Astrocyte of the spinal cord (primary cell): ENCODE measurements at regions not wholly inside any gene's neighbourhood (a gene's known extent, or its start where the extent isn't known, plus 50 kb on each side); places are given as distances from the start of the nearest gene placed in this dataset.
A peak's percentile ranks its signal among the peaks of the same experiment; 100 is the strongest.

ENCODE experiments used
- DNase-seq: peaks from one replicate; pipeline ENCODE4 v3.0.0; 2011; ENCODE audit warnings: low read depth, low spot score
- H3K4me3 ChIP-seq: 2 replicates; pipeline ENCODE4 v1.5.1; 2011; ENCODE audit warnings: low read depth, mild to moderate bottlenecking, low read length, moderate library complexity
- in situ Hi-C: cut with HindIII; loops from 2 replicates; pipeline ENCODE4 v1.10.0; 2017; ENCODE audit warnings: low sequenced_read_pairs
- TF ChIP-seq, protein P1 (sequence below): IDR thresholded peaks from 2 replicates; pipeline ENCODE4 v1.5.1; 2012; ENCODE audit warnings: low read depth, mild to moderate bottlenecking, low read length, inconsistent platforms

DNA sequence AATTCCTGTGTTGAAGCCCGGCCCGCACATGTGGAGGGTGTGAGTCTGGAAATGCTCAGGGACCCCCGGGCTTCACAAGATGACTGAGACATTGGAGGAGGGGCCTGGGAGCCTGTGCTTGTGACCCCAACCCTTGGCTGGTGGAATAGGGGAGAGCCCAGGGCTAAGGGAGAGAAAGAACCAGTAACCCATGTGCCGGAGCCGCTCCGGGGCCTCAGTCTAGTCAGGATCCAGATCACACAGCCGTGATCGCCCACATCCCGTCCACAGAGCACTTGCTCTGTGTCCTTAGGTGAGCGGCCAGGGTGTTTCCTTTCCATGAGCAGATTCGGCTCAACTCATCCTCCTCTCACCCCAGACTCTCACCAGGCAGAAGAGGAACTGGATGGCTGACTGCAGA, 152.3 kb upstream of the RPS6KA2 start:
- in situ Hi-C loops = no loop called here
- no peak overlapping the region for H3K4me3 ChIP-seq
- no peak for DNase-seq
- TF ChIP-seq, protein P1, sequence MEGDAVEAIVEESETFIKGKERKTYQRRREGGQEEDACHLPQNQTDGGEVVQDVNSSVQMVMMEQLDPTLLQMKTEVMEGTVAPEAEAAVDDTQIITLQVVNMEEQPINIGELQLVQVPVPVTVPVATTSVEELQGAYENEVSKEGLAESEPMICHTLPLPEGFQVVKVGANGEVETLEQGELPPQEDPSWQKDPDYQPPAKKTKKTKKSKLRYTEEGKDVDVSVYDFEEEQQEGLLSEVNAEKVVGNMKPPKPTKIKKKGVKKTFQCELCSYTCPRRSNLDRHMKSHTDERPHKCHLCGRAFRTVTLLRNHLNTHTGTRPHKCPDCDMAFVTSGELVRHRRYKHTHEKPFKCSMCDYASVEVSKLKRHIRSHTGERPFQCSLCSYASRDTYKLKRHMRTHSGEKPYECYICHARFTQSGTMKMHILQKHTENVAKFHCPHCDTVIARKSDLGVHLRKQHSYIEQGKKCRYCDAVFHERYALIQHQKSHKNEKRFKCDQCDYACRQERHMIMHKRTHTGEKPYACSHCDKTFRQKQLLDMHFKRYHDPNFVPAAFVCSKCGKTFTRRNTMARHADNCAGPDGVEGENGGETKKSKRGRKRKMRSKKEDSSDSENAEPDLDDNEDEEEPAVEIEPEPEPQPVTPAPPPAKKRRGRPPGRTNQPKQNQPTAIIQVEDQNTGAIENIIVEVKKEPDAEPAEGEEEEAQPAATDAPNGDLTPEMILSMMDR = no peak

DNA sequence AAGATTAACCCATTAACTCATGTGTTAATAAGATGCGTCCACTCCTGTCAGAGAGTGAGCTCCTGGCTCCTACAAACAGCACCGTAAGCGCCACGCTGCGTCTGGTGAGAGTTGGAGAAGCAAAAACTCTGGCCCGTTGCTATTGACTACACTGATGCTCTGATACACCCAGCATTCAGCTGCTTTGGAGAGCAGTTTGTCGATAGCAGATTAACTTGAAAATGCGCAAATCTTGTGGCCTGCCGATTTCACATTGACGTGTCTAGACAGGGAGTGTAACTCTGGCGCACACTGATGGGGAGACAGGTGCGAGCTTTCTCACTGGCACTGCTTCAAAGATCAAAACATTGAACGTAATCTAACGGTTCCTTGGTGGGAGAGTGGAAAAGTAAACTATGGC, 151.7 kb upstream of the RPS6KA2 start:
- H3K4me3 ChIP-seq = no peak overlapping the region
- in situ Hi-C loops = no loop called here
- TF ChIP-seq, protein P1 = no peak
- DNase-seq = no peak

DNA sequence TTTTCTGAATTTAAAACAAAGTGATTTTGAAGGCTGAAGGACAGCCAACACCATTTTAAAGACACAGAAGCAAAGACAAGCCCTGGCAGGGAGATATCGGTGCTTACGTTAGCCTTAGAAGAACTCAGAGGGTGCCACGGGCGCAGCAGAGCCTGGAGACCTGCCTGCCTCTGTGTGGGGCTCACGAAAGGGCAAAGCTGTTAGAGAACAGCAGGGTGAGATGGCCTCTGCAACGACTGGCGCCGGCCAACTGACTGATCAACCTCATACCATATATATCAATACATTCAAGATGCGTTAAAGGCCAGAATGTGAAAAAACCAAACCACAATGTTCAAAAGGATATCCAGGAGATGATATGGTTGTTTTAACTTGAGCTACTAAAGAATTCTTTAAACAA, 151.0 kb upstream of the RPS6KA2 start:
- in situ Hi-C loops = no loop called here
- DNase-seq = no peak
- no peak overlapping the region for H3K4me3 ChIP-seq
- TF ChIP-seq, protein P1 = no peak

DNA sequence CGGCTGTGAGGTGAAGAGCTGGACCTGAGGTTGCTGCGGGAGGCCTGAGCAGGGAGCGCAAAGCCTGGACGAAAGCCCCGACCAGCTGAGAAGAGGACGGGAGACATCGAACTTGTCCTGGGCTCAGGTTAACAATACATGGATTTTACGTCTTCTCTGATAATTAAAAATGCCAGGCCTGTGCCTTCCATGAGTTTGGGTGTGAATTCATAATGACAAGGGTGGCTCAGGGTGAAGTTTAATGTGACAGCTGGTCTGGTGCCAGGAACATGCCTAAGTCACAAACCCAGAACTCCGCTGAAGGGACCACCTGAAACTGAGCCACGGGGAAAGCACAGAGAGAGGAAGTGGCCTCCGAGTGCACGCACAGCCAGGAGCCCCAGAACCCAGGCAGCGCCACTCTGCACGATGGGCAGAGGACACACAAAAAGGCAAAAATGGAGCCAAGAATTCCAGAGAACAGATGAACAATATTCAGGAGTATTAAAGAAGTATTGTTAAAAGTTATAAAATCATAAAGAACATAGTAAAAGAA, 150.1 kb upstream of the RPS6KA2 start:
- DNase-seq = no peak
- in situ Hi-C loops = no loop called here
- H3K4me3 ChIP-seq = no peak overlapping the region
- TF ChIP-seq, protein P1 = no peak

DNA sequence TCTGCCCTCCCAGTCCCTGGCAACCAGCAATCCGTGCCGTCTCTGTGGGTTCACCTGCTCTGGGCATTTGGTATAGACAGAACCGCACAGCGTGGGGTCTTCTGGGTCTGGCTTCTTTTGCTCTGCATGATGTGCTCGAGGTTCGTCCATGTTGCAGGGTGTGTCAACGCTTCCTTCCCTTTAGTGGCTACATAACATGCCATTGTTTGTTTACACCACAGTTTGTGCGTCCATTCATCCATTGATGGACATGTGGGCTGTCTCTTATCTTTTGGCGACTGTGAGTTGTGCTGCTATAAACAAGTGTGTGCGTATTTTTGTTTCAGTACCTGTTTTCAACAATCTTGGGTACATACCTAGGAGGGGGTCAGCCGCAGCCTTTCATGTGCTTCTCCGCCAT, 149.5 kb upstream of the RPS6KA2 start:
- DNase-seq = no peak
- TF ChIP-seq, protein P1 = no peak
- no peak overlapping the region for H3K4me3 ChIP-seq
- in situ Hi-C loops = no loop called here

DNA sequence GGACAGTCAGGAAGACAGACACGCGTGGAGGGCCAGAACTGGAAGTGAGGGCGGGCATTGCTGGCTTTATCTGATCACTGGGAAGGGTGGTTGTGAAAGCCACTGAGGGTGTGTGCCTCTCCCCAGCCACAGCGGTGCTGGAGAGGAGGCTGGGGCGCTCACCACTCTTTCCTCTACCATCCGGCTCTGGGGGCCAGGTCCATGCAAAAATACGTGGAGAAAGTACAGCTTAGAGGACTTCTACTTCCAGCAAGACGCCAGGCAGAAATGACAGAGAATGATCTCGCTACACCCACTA, 148.8 kb upstream of the RPS6KA2 start:
- H3K4me3 ChIP-seq = no peak overlapping the region
- TF ChIP-seq, protein P1 = no peak
- DNase-seq = no peak
- in situ Hi-C loops = no loop called here

DNA sequence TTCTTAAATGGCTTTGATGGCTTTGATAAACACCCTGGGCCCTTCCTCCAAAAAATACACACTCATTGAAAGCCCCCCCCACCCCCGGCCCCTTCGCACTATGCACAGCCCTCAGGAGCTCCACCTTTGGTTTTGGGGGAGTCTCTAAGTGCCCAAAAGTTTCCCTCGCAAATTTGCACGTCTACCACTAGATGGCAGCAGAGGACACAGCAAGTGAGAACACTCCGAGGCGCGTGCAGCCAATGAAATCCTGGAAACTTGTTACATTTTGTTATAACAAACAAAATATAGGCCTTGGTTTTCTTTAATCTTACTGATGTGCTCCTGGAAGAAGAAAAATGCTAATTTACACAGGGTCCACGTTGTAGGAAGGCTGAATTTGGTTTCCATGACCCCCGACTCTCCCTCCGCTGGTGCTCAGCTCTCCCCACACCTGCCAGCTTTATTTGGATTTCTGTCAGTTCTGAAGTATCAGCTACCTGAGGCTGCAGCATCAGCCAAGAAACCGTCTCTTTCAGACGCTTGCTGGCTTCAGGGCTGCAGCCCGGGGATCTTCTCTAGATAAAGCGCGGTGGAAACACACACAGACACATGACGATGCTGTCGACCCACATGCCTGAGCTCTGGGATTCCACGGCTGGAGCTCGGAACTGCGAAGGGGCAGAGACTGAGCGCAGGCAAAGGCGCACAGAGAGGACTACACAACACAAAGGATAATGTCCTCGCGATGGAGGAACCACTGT, 148.3 kb upstream of the RPS6KA2 start:
- TF ChIP-seq, protein P1 = peak; percentile 92
- in situ Hi-C loops = no loop called here
- no peak overlapping the region for H3K4me3 ChIP-seq
- DNase-seq = peak; percentile 72
